Common myeloid progenitor, CD34-positive (primary cell): ENCODE measurements at regions not wholly inside any gene's neighbourhood (a gene's known extent, or its start where the extent isn't known, plus 50 kb on each side); places are given as distances from the start of the nearest gene placed in this dataset.

Source experiments
- CTCF ChIA-PET: fragments of 350-600 bp; sonication (Branson Sonifier 250); formaldehyde crosslinking; loops from one replicate; lab custom pipeline; 2021; ENCODE audit warnings: antibody characterized with exemption; lab: Charles Lee
- POLR2A ChIA-PET: fragments of 350-600 bp; sonication (Branson Sonifier 250); formaldehyde crosslinking; loops from one replicate; lab custom pipeline; 2021; ENCODE audit warnings: antibody characterized with exemption; lab: Charles Lee
- DNase-seq, 3 donors: peaks; one replicate each; pipeline versions ENCODE4 v3.0.0 to v3.0.0-alpha.2; 2013
- H3K27ac ChIP-seq, 2 experiments: 1 replicate in 1 of 2; 2 replicates in 1 of 2; pipeline ENCODE4 v1.7.0; 2013; ENCODE audit warnings: inconsistent platforms in 2 of 2, low read length in 2 of 2, mild to moderate bottlenecking in 2 of 2, low read depth in 1 of 2, moderate library complexity in 1 of 2; ENCODE audit not compliant: severe bottlenecking in 2 of 2, insufficient read depth in 1 of 2, poor library complexity in 1 of 2
- H3K27me3 ChIP-seq, 5 experiments: replicated peaks in 2 of 5; 1 replicate in 3 of 5; 2 replicates in 2 of 5; pipeline versions ENCODE4 v1.6.1 to v1.7.0; 2013; ENCODE audit warnings: low read length in 4 of 5, mild to moderate bottlenecking in 2 of 5, moderate library complexity in 2 of 5, inconsistent platforms in 1 of 5; ENCODE audit not compliant: insufficient read depth in 5 of 5, control insufficient read depth in 4 of 5
- H3K36me3 ChIP-seq, 4 experiments: 1 replicate in 2 of 4; 2 replicates in 2 of 4; pipeline versions ENCODE4 v1.6.1 to v1.7.0; 2013; ENCODE audit warnings: low read length in 3 of 4, control low read depth in 1 of 4, mild to moderate bottlenecking in 1 of 4; ENCODE audit not compliant: control insufficient read depth in 4 of 4, insufficient read depth in 4 of 4
- H3K4me1 ChIP-seq, 4 experiments: 1 replicate in 3 of 4; 2 replicates in 1 of 4; pipeline versions ENCODE4 v1.6.1 to v1.7.1; 2013; ENCODE audit warnings: low read length in 3 of 4, mild to moderate bottlenecking in 3 of 4, control low read depth in 1 of 4, inconsistent platforms in 1 of 4, moderate library complexity in 1 of 4; ENCODE audit not compliant: control insufficient read depth in 4 of 4, insufficient read depth in 4 of 4; ENCODE audit errors: control extremely low read depth in 1 of 4
- H3K4me3 ChIP-seq, 7 experiments: 1 replicate in 4 of 7; 2 replicates in 3 of 7; pipeline versions ENCODE4 v1.5.1 to v1.7.0; 2013; ENCODE audit warnings: mild to moderate bottlenecking in 7 of 7, low read length in 6 of 7, moderate library complexity in 6 of 7, inconsistent platforms in 2 of 7, low read depth in 2 of 7, control low read depth in 1 of 7; ENCODE audit not compliant: insufficient read depth in 4 of 7, control insufficient read depth in 1 of 7; ENCODE audit errors: extremely low read depth in 1 of 7
- H3K9me3 ChIP-seq, 5 experiments: 1 replicate in 4 of 5; 2 replicates in 1 of 5; pipeline versions ENCODE4 v1.6.1 to v1.7.1; 2013; ENCODE audit warnings: low read length in 4 of 5, mild to moderate bottlenecking in 2 of 5, inconsistent platforms in 1 of 5, low read depth in 1 of 5, moderate library complexity in 1 of 5; ENCODE audit not compliant: control insufficient read depth in 4 of 5, insufficient read depth in 2 of 5; ENCODE audit errors: control extremely low read depth in 1 of 5
- WGBS: methylation state at CpG from one replicate; pipeline ENCODE4 v1.1.5; 2013; ENCODE audit not compliant: insufficient coverage; 5-methylcytosine and 5-hydroxymethylcytosine counted together

DNA sequence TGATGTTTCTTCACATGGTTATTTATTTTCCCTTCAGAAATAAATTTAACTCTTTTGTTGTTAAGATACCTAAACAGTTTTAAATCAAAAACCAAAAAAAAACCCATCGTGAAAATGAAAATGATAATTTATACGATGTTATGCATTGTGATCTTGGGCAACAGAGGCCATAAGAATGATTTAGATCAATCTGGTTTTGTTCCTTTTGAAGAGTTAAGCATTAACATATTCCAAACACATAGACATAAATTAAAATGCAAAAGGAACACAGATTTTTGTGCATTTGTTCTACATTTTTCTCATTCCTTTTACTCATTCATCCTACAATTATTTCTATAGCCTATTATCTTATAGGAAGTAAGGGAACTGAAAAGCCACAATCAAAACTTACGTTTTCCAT lies 226.1 kb upstream of the SEMA3D start:
- no peak overlapping the region for H3K27ac ChIP-seq
- no peaks in the 10 kb centered on the region for H3K36me3 ChIP-seq
- H3K4me3 ChIP-seq = no peak overlapping the region
- no peaks in the 10 kb centered on the region for H3K4me1 ChIP-seq
- WGBS = no CpG with 5 or more reads among the region's 3 CpGs
- CTCF ChIA-PET = no interaction called here
- H3K9me3 ChIP-seq = no peaks in the 10 kb centered on the region
- POLR2A ChIA-PET = no interaction called here
- no peak for DNase-seq
- H3K27me3 ChIP-seq = no peaks in the 10 kb centered on the region

DNA sequence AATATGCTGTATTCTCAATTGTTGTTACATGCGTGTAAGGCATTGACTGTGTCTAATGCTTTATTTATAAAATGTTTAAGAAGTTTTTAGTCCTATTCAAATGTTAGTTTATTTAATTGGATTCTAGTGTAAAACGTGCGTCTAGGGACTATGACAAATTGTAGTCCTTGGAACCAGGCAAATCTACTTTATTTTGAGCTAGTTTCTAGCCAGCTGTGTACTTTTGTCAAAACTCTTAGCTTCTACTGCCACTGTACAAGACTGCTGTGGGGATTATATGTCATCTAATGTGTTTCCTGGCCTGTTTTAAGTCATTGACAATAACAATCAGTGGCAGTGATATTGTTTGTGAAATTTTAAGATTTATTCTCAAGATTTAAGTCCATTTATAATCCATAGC lies 220.5 kb upstream of the SEMA3D start:
- H3K9me3 ChIP-seq = no peaks in the 10 kb centered on the region
- 100% methylated on average over 2 of the region's 3 CpGs for WGBS
- DNase-seq = no peak
- ChIA-PET CTCF (no interaction called here), POLR2A (no interaction called here)
- H3K27me3 ChIP-seq = no peaks in the 10 kb centered on the region
- no peaks in the 10 kb centered on the region for H3K36me3 ChIP-seq
- H3K4me3 ChIP-seq = no peak overlapping the region
- H3K27ac ChIP-seq = no peak overlapping the region
- no peaks in the 10 kb centered on the region for H3K4me1 ChIP-seq

DNA sequence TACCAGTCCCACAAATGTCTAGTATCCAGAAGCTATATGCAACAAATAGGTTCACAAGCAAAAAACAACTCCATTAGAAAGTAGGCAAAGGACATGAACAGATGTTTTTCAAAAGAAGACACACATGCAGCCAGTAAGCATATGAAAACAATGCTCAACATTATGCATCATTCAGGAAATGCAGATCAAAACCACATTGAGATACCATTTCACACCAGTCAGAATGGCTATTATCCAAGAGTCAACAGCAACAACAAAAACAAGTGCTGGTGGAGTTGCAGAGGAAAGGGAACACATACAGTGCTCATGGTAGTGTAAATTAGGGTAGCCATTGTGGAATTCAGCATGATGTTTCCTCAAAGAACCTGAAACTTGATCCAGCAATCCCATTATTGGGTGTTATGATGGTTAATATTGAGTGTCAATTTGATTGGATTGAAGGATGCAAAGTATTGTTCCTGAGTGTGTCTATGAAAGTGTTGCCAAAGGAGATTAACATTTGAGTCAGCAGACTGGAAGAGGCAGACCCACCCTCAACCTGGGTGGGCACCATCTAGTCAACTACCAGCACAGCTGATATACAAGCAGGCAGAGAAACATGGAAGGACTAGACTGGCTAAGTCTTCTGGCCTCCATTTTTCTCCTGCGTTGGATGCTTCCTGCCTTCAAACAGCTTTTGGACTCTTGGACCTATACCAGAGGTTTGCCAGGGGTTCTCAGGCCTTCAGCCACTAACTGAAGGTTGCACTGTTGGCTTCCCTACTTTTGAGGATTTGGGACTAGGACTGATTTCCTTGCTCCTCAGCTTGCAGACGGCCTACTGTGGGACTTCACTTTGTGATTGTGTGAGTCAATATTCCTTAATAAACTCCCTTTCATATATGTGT lies 218.4 kb upstream of the SEMA3D start:
- 75% methylated on average over 1 of the region's 2 CpGs for WGBS

DNA sequence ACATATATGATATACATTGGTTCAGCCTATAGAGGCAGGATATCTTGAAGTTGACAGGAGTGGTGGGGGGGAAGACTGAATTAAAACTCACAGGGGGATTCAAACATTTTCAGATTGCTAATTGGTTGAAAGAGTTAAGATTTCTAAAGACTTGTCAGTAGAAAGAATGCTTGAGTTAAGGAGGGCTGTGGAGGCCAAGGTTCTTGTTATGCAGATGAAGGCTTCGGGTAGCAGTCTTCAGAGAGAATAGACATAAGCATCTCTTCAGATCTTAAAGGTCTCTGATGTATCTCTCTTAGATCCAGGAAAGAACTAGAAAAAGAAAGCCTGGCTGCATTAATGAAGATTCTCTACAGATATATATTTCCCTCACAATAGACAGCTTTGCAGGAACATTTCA lies 209.8 kb upstream of the SEMA3D start:
- no peaks in the 10 kb centered on the region for H3K4me1 ChIP-seq
- no peaks in the 10 kb centered on the region for H3K36me3 ChIP-seq
- CTCF ChIA-PET = no interaction called here
- DNase-seq = no peak
- H3K27me3 ChIP-seq = no peaks in the 10 kb centered on the region
- no peak overlapping the region for H3K4me3 ChIP-seq
- POLR2A ChIA-PET = no interaction called here
- no peak overlapping the region for H3K27ac ChIP-seq
- H3K9me3 ChIP-seq = no peaks in the 10 kb centered on the region
- 100% methylated on average over 1 of the region's 1 CpG for WGBS

More for the DNA sequence above, 218.4 kb upstream of the SEMA3D start:
- no peak for DNase-seq
- H3K36me3 ChIP-seq = no peaks in the 10 kb centered on the region
- H3K9me3 ChIP-seq = no peaks in the 10 kb centered on the region
- no peak overlapping the region for H3K4me3 ChIP-seq
- ChIA-PET CTCF (no interaction called here), POLR2A (no interaction called here)
- H3K27me3 ChIP-seq = no peaks in the 10 kb centered on the region
- H3K4me1 ChIP-seq = no peaks in the 10 kb centered on the region
- no peak overlapping the region for H3K27ac ChIP-seq

DNA sequence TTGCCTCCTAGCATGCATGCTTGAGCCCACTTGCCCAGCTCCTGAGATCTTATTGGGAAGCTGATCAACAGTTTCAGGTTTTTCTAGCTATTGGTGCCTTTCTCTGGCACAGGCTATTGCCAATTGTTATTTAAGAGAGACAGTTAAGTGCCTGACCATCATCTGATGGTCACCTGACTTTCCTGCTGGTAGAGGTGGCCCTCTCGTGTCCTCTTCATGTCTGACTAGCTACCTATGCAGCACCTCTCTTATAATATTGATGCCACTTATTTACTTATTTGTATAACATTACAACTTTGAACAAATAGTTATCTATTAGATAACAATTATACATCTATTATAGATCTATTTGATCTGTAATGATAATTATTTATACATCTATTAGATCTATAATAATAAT lies 205.9 kb upstream of the SEMA3D start:
- H3K36me3 ChIP-seq = no peaks in the 10 kb centered on the region
- H3K27ac ChIP-seq = no peak overlapping the region
- ChIA-PET CTCF (no interaction called here), POLR2A (no interaction called here)
- H3K4me3 ChIP-seq = no peak overlapping the region
- H3K4me1 ChIP-seq = no peaks in the 10 kb centered on the region
- no peaks in the 10 kb centered on the region for H3K9me3 ChIP-seq
- no peaks in the 10 kb centered on the region for H3K27me3 ChIP-seq
- no peak for DNase-seq
- no CpG with 5 or more reads among the region's 1 CpG for WGBS

DNA sequence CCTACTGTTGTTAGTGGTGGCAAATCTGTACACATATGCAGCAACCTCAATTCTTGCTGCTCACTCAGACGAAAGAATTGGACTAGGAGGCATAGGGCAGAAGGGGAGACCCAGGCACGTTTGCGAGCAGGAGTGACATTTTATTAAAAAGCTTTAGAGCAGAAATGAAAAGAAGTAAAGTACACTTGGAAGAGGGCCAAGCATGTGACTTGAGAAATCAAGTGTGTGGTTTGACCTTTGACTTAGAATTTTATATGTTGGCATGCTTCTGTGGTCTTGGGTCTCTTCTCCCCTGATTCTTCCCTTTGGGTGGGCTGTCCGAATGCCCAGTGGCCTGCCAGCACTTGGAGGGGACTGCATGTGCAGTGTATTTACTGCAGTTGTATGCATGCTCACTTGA lies 205.5 kb upstream of the SEMA3D start:
- no peak for DNase-seq
- no peaks in the 10 kb centered on the region for H3K36me3 ChIP-seq
- CTCF ChIA-PET = no interaction called here
- H3K27me3 ChIP-seq = no peaks in the 10 kb centered on the region
- no peak overlapping the region for H3K27ac ChIP-seq
- WGBS = 93% methylated on average over 3 of the region's 4 CpGs
- POLR2A ChIA-PET = no interaction called here
- no peaks in the 10 kb centered on the region for H3K4me1 ChIP-seq
- no peaks in the 10 kb centered on the region for H3K9me3 ChIP-seq
- H3K4me3 ChIP-seq = no peak overlapping the region

DNA sequence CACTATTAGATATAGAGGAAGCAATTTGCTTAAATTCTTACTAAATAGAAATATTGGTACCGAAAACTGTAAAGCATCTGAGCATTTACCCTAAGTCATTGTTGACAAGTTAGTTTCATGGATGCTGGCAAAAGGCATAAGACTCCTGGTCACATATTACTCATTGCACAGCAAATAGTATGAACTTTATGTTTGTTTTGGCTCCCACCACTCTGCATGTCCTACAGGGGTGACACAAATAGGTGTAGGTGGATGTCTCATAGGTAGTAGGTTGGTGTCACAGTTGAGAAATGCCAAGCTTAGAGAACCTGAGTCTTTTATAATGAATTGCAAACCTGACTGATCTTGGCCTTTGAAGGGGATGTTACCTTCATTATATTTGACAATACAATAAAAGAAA lies 199.6 kb upstream of the SEMA3D start:
- no peaks in the 10 kb centered on the region for H3K9me3 ChIP-seq
- ChIA-PET CTCF (no interaction called here), POLR2A (no interaction called here)
- no peak overlapping the region for H3K27ac ChIP-seq
- no peak for DNase-seq
- WGBS = no CpG with 5 or more reads among the region's 1 CpG
- no peaks in the 10 kb centered on the region for H3K36me3 ChIP-seq
- no peaks in the 10 kb centered on the region for H3K4me1 ChIP-seq
- no peak overlapping the region for H3K4me3 ChIP-seq
- H3K27me3 ChIP-seq = no peaks in the 10 kb centered on the region
